Uterus (tissue), 2 donors: ENCODE measurements at regions not wholly inside any gene's neighbourhood (a gene's known extent, or its start where the extent isn't known, plus 50 kb on each side); places are given as distances from the start of the nearest gene placed in this dataset.

Experiments
- POLR2A ChIP-seq, 2 donors: fragments of 450-650 bp; IDR thresholded peaks; one replicate each; pipeline ENCODE4 v1.6.1; 2016; ENCODE audit warnings: antibody characterized with exemption in 2 of 2, mild to moderate bottlenecking in 1 of 2, moderate library complexity in 1 of 2
- TF ChIP-seq, protein P1 (sequence below), 4 experiments: fragments of 200-600 bp in 2 of 4; fragments of 450-650 bp in 2 of 4; sonication (generic) in 2 of 4; IDR thresholded peaks; one replicate each; pipeline ENCODE4 v1.5.1; 2016 to 2019; ENCODE audit warnings: antibody characterized with exemption in 4 of 4, mild to moderate bottlenecking in 2 of 4, moderate library complexity in 1 of 4

DNA sequence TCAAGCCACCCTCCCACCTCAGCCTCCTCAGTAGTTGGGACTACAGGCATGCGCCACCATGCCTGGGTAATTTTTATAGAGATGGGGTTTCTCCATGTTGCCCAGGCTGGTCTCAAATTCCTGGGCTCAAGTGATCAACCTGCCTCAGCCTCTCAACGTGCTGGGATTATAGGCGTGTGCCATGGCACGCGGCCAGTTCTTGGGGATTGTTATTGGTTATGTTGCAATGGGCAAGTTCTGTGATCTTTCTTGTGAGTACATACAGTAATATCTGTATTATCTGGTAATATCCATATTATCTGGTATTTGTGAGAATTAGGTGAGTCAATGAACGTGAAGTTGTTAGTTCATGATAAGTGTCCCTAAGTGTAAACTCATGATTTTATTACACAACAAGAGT is 90.3 kb upstream of the TBL1X start:
- TF ChIP-seq, protein P1, sequence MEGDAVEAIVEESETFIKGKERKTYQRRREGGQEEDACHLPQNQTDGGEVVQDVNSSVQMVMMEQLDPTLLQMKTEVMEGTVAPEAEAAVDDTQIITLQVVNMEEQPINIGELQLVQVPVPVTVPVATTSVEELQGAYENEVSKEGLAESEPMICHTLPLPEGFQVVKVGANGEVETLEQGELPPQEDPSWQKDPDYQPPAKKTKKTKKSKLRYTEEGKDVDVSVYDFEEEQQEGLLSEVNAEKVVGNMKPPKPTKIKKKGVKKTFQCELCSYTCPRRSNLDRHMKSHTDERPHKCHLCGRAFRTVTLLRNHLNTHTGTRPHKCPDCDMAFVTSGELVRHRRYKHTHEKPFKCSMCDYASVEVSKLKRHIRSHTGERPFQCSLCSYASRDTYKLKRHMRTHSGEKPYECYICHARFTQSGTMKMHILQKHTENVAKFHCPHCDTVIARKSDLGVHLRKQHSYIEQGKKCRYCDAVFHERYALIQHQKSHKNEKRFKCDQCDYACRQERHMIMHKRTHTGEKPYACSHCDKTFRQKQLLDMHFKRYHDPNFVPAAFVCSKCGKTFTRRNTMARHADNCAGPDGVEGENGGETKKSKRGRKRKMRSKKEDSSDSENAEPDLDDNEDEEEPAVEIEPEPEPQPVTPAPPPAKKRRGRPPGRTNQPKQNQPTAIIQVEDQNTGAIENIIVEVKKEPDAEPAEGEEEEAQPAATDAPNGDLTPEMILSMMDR (IDR thresholded peaks at IDR 0.05): no peak
- TF ChIP-seq POLR2A (IDR thresholded peaks at IDR 0.05): no peak
